ENCODE measurements at regions not wholly inside any gene's neighbourhood (a gene's known extent, or its start where the extent isn't known, plus 50 kb on each side); places are given as distances from the start of the nearest gene placed in this dataset.

DNA sequence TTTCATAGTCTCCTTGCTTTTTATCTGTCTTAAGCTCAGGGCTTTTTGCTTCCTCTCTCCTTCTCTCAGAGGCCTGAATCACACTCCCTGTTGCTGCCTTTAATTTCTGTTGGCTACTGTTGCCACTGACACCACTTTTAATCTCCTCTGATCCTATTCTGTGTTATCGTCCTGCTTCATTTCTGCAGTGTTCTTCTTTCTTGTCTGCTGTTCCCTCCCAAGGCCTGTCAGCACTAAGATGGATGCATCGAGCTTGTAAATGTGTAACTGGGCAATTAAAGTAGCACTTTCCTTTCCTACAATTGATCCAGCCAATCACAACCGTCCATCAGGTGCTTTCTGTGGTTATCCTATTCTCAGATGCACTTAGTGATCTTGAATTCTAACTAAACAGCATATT is 71.3 kb upstream of the VEPH1 start:
- Histone ChIP-seq H3K9me3 (ENCODE audit: insufficient read depth, low read length, severe bottlenecking) (no peaks in the 10 kb centered on the region), H4K20me1 (ENCODE audit: insufficient read depth, low read length) (no peaks in the 10 kb centered on the region), H3K4me2 (ENCODE audit: insufficient read depth, low read length) (no peak overlapping the region), H3K27me3 (ENCODE audit: insufficient read depth, low read length, poor library complexity) (no peaks in the 10 kb centered on the region), H2AFZ (ENCODE audit: low read depth, low read length) (no peak overlapping the region), H3K79me2 (ENCODE audit: insufficient read depth, low read length) (no peaks in the 10 kb centered on the region), H3K36me3 (ENCODE audit: insufficient read depth, low read length) (no peaks in the 10 kb centered on the region), H3K27ac (ENCODE audit: low read length) (no peak overlapping the region), H3K4me1 (ENCODE audit: insufficient read depth, low read length) (no peaks in the 10 kb centered on the region), H3K9ac (ENCODE audit: low read depth, low read length) (no peak overlapping the region), H3K4me3 (ENCODE audit: low read depth in 1 of 2, low read length in 2 of 2) (no peak overlapping the region)
- TF ChIP-seq EZH2 (IDR thresholded peaks at IDR 0.05; ENCODE audit: borderline replicate concordance, low read depth, low read length, severe bottlenecking) = no peak
- TF ChIP-seq CTCF (IDR thresholded peaks at IDR 0.05; ENCODE audit: borderline replicate concordance, extremely low read depth, low read length, poor library complexity, severe bottlenecking) = no peak
- no peak for ATAC-seq (ENCODE audit: insufficient read depth, low read depth)
- no peak for DNase-seq

GRCh38 chr3:157573780-157574378 is 70.7 kb upstream of the VEPH1 start:
- H3K79me2 ChIP-seq (ENCODE audit: insufficient read depth, low read length) = no peaks in the 10 kb centered on the region
- DNase-seq = no peak
- TF ChIP-seq EZH2 (IDR thresholded peaks at IDR 0.05; ENCODE audit: borderline replicate concordance, low read depth, low read length, severe bottlenecking) (no peak), CTCF (IDR thresholded peaks at IDR 0.05; ENCODE audit: borderline replicate concordance, extremely low read depth, low read length, poor library complexity, severe bottlenecking) (no peak)
- no peaks in the 10 kb centered on the region for H3K4me1 ChIP-seq (ENCODE audit: insufficient read depth, low read length)
- no peak overlapping the region for H2AFZ ChIP-seq (ENCODE audit: low read depth, low read length)
- ATAC-seq (ENCODE audit: insufficient read depth, low read depth) = no peak
- H3K4me3 ChIP-seq (ENCODE audit: low read depth in 1 of 2, low read length in 2 of 2) = no peak overlapping the region
- H4K20me1 ChIP-seq (ENCODE audit: insufficient read depth, low read length) = no peaks in the 10 kb centered on the region
- no peak overlapping the region for H3K27ac ChIP-seq (ENCODE audit: low read length)
- H3K9me3 ChIP-seq (ENCODE audit: insufficient read depth, low read length, severe bottlenecking) = no peaks in the 10 kb centered on the region
- H3K4me2 ChIP-seq (ENCODE audit: insufficient read depth, low read length) = no peak overlapping the region
- no peak overlapping the region for H3K9ac ChIP-seq (ENCODE audit: low read depth, low read length)
- H3K27me3 ChIP-seq (ENCODE audit: insufficient read depth, low read length, poor library complexity) = no peaks in the 10 kb centered on the region
- H3K36me3 ChIP-seq (ENCODE audit: insufficient read depth, low read length) = no peaks in the 10 kb centered on the region

- DNase-seq (no peak), ATAC-seq (ENCODE audit: insufficient read depth, low read depth) (no peak)
- no peaks in the 10 kb centered on the region for H3K79me2 ChIP-seq (ENCODE audit: insufficient read depth, low read length)
- no peak overlapping the region for H3K9ac ChIP-seq (ENCODE audit: low read depth, low read length)
- H2AFZ ChIP-seq (ENCODE audit: low read depth, low read length) = no peak overlapping the region
- H3K27ac ChIP-seq (ENCODE audit: low read length) = no peak overlapping the region
- TF ChIP-seq EZH2 (IDR thresholded peaks at IDR 0.05; ENCODE audit: borderline replicate concordance, low read depth, low read length, severe bottlenecking) = no peak
- no peak for TF ChIP-seq CTCF (IDR thresholded peaks at IDR 0.05; ENCODE audit: borderline replicate concordance, extremely low read depth, low read length, poor library complexity, severe bottlenecking)
- H3K4me2 ChIP-seq (ENCODE audit: insufficient read depth, low read length) = no peak overlapping the region
- no peaks in the 10 kb centered on the region for H3K4me1 ChIP-seq (ENCODE audit: insufficient read depth, low read length)
- H3K9me3 ChIP-seq (ENCODE audit: insufficient read depth, low read length, severe bottlenecking) = no peaks in the 10 kb centered on the region
- H3K4me3 ChIP-seq (ENCODE audit: low read depth in 1 of 2, low read length in 2 of 2) = no peak overlapping the region
- no peaks in the 10 kb centered on the region for H3K36me3 ChIP-seq (ENCODE audit: insufficient read depth, low read length)
- no peaks in the 10 kb centered on the region for H3K27me3 ChIP-seq (ENCODE audit: insufficient read depth, low read length, poor library complexity)
- no peaks in the 10 kb centered on the region for H4K20me1 ChIP-seq (ENCODE audit: insufficient read depth, low read length)
Measured at GRCh38 chr3:157573281-157573680, 70.1 kb upstream of the VEPH1 start.
